ENCODE measurements at regions not wholly inside any gene's neighbourhood (a gene's known extent, or its start where the extent isn't known, plus 50 kb on each side); places are given as distances from the start of the nearest gene placed in this dataset.

GRCh38 chr5:91929522-91929817, 546.4 kb upstream of the ARRDC3 start:
- TF ChIP-seq CTCF (IDR thresholded peaks at IDR 0.05; ENCODE audit: low read depth, low read length, poor library complexity, severe bottlenecking) (no peak), EZH2phosphoT487 (IDR thresholded peaks at IDR 0.05; ENCODE audit: borderline replicate concordance, low read length) (no peak)

Measured in DOHH2 (cell line).